Fibroblast of lung (primary cell): ENCODE measurements at regions not wholly inside any gene's neighbourhood (a gene's known extent, or its start where the extent isn't known, plus 50 kb on each side); places are given as distances from the start of the nearest gene placed in this dataset.

Experiments used
- CTCF ChIP-seq, 2 donors: IDR thresholded peaks in 1 of 2; conservative IDR thresholded peaks in 1 of 2; 1 replicate in 1 of 2; 2 replicates in 1 of 2; pipeline ENCODE4 v1.5.1; 2011 to 2012; ENCODE audit warnings: low read length in 2 of 2, control low read depth in 1 of 2, inconsistent platforms in 1 of 2, low read depth in 1 of 2, mild to moderate bottlenecking in 1 of 2
- EZH2 ChIP-seq: IDR thresholded peaks from 2 replicates; pipeline ENCODE4 v1.5.1; 2012; ENCODE audit warnings: low read length, control low read depth, mild to moderate bottlenecking; ENCODE audit errors: missing control alignments

DNA sequence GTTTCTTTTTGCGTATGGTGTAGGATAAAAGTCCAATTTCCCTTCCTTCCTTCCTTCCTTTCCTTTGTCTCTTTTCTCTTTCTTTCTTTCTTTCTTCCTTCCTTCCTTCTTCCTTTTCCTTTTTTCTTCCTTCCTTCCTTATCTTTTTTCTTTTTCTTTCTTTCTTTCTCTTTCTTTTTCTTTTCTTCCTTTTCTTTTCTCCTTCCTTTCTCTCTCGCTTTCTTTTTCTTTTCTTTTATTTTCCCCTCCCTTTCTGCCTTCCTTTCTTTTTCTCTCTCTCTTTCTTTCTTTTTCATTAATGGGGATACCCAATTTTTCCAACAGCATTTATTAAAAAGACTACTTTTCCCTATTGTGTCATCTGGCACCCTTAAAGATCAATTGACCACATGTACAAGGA lies 1359.7 kb downstream of the FAM181B start:
- TF ChIP-seq CTCF (conservative IDR thresholded peaks at IDR 0.05 in 1 of 2, IDR thresholded peaks at IDR 0.05 in 1 of 2; ENCODE audit: low read depth in 1 of 2, low read length in 2 of 2) (no peak), EZH2 (no peak)
